Bronchial epithelial cell (primary cell): ENCODE measurements at regions not wholly inside any gene's neighbourhood (a gene's known extent, or its start where the extent isn't known, plus 50 kb on each side); places are given as distances from the start of the nearest gene placed in this dataset.

Experiments
- DNase-seq: peaks from one replicate; pipeline ENCODE4 v3.0.0-alpha.2; 2010; ENCODE audit warnings: low read depth
- FAIRE-seq: peaks from 2 replicates; lab custom pipeline; 2011; peaks lifted over from hg19 to GRCh38; lab: Jason Lieb, UNC
- H3K27me3 ChIP-seq: 2 replicates; pipeline ENCODE4 v1.5.1; 2011; ENCODE audit warnings: low read length; ENCODE audit not compliant: control insufficient read depth, insufficient read depth
- H3K36me3 ChIP-seq: 2 replicates; pipeline ENCODE4 v1.5.1; 2011; ENCODE audit warnings: low read length; ENCODE audit not compliant: control insufficient read depth, insufficient read depth
- H3K4me3 ChIP-seq: 2 replicates; pipeline ENCODE4 v1.5.1; 2011; ENCODE audit warnings: mild to moderate bottlenecking, low read depth, low read length, control low read depth
- TF ChIP-seq, protein P1 (sequence below): IDR thresholded peaks from 2 replicates; pipeline ENCODE4 v1.5.1; 2011; ENCODE audit warnings: mild to moderate bottlenecking, moderate library complexity, low read length, control low read depth, inconsistent platforms; ENCODE audit not compliant: insufficient read depth, severe bottlenecking

GRCh38 chr13:24087605-24088225 is 72.8 kb upstream of the SPATA13 start:
- Histone ChIP-seq H3K4me3 (no peak overlapping the region), H3K36me3 (no peaks in the 10 kb centered on the region), H3K27me3 (peaks cover 15% of the 10 kb centered on the region)
- no peak for FAIRE-seq
- TF ChIP-seq, protein P1, sequence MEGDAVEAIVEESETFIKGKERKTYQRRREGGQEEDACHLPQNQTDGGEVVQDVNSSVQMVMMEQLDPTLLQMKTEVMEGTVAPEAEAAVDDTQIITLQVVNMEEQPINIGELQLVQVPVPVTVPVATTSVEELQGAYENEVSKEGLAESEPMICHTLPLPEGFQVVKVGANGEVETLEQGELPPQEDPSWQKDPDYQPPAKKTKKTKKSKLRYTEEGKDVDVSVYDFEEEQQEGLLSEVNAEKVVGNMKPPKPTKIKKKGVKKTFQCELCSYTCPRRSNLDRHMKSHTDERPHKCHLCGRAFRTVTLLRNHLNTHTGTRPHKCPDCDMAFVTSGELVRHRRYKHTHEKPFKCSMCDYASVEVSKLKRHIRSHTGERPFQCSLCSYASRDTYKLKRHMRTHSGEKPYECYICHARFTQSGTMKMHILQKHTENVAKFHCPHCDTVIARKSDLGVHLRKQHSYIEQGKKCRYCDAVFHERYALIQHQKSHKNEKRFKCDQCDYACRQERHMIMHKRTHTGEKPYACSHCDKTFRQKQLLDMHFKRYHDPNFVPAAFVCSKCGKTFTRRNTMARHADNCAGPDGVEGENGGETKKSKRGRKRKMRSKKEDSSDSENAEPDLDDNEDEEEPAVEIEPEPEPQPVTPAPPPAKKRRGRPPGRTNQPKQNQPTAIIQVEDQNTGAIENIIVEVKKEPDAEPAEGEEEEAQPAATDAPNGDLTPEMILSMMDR: no peak
- DNase-seq: no peak

- DNase-seq (no peak), FAIRE-seq (no peak)
- no peaks in the 10 kb centered on the region for H3K36me3 ChIP-seq
- H3K4me3 ChIP-seq: no peak overlapping the region
- peaks cover 11% of the 10 kb centered on the region for H3K27me3 ChIP-seq
- TF ChIP-seq, protein P1: no peak
These were observed 70.5 kb upstream of the SPATA13 start for GRCh38 chr13:24090049-24090448.

DNA sequence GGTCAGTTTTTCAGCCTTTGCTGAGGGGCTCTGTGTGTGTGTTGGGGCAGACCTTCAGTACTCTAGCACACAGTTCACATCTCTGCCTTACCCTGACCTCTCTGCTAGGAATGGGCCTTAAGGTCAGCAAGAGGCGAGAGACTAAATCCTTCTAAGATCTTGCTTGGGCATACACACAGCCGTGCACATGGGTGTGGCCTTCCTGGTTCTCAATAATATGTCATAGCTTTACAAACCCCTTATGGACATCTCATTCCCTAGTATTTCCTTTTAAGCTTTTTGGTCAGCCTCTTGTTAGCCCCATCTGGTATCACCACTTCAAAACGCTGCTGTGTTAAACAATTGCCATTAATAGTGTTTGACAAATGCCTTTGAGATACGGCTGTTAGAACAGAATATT is 69.4 kb upstream of the SPATA13 start:
- TF ChIP-seq, protein P1: no peak
- DNase-seq (no peak), FAIRE-seq (no peak)
- no peak overlapping the region for H3K4me3 ChIP-seq
- H3K27me3 ChIP-seq: peaks cover 9% of the 10 kb centered on the region
- no peaks in the 10 kb centered on the region for H3K36me3 ChIP-seq

GRCh38 chr13:24092108-24092507 is 68.4 kb upstream of the SPATA13 start:
- Histone ChIP-seq H3K36me3 (no peaks in the 10 kb centered on the region), H3K4me3 (no peak overlapping the region), H3K27me3 (peaks cover 4% of the 10 kb centered on the region)
- no peak for DNase-seq
- FAIRE-seq: no peak
- TF ChIP-seq, protein P1: no peak

DNA sequence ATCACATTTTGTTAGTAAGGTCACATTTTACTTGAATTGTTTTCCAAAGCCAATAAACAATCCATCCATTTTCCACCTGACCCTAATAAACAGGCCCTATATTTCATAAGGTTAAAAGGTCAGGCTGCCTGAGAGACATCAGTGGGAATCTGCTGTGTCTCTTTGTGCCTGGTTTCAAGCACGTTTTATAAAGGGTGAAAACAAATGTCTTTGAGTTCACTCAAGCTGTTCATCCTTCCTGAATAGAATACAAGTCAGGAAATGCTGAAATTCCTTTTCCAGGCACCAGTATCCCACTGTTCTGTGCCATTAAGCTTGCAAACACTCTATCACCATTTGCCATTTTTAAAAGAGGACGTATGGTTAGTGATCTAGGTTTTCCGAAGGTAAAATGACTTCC is 67.5 kb upstream of the SPATA13 start:
- H3K36me3 ChIP-seq: no peaks in the 10 kb centered on the region
- no peaks in the 10 kb centered on the region for H3K27me3 ChIP-seq
- DNase-seq: no peak
- TF ChIP-seq, protein P1: no peak
- no peak overlapping the region for H3K4me3 ChIP-seq
- FAIRE-seq: no peak

DNA sequence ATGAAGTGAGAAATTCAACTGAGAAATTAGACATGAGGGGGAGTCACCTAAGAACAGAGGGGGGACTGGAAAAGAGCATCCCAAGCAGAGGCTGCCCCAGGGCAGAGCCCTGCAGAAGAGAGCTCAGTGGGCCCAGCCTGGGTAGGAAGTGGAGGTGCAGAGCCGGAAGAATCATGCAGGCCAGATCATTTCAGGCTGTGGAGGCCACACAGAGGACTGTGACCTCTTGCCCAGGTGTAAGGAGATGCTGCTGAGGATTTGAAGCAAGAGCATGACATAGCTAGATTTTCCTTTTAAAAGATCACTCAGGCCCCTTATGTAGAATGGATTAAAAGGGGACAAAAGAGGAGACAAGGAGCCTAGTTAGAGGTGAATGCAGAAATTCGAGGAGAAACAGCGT is 63.9 kb upstream of the SPATA13 start:
- FAIRE-seq (no peak), DNase-seq (no peak)
- Histone ChIP-seq H3K36me3 (no peaks in the 10 kb centered on the region), H3K27me3 (no peaks in the 10 kb centered on the region), H3K4me3 (no peak overlapping the region)
- TF ChIP-seq, protein P1: no peak
